Fibroblast of skin of left biceps (primary cell): ENCODE measurements at regions not wholly inside any gene's neighbourhood (a gene's known extent, or its start where the extent isn't known, plus 50 kb on each side); places are given as distances from the start of the nearest gene placed in this dataset.

Source experiments
- DNase-seq, 2 experiments: peaks; one replicate each; pipeline ENCODE4 v3.0.0-alpha.2; 2013; ENCODE audit warnings: low read depth in 2 of 2

GRCh38 chr7:19062216-19062615, 55.2 kb downstream of the TWIST1 start:
- no peak for DNase-seq

DNA sequence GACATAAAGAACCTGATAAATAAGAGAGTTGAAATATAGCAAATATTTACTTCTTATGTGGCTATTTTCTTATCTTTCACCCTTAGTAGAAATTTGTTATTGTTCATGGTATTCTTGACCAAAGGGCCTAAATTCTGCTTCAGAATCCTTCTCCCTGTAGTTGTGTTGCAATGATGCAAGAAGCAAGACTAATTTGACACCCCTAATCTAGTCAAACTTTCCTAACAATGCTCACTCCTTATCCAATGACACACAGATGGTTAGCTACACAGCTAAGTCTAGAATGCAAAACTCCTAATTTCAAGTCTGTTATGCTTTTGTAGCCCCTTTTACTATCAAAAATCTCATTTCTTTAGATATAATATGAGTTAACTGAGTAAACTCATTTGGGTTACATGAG, 56.1 kb downstream of the TWIST1 start:
- no peak for DNase-seq

DNA sequence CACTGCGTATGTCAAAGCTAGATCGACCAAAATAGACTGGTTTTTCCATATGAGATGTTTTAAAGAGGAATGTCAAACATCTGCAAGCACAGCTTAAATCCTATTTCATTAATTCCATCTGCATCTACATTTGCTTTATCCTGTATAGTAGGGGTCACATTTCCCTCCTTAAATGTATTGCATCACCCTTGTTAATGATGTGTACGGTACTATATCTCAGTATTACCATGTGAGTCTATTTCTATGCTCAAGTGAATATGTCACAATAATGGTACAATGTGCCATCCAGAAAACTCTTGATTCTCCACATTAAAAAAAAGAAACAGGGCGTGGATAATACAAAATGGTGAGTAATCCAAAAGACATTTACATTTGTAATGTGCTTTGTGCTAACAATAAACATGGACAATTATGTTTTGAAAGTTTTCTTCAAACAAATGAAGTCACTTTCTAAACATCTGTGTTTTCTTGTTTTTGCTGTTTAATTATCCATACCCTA, 56.6 kb downstream of the TWIST1 start:
- DNase-seq, result peak; percentile 84 to 85

- no peak for DNase-seq
Measured at GRCh38 chr7:19056305-19056704, 61.1 kb downstream of the TWIST1 start.
